ENCODE measurements at regions not wholly inside any gene's neighbourhood (a gene's known extent, or its start where the extent isn't known, plus 50 kb on each side); places are given as distances from the start of the nearest gene placed in this dataset.
"Not testable (repeated sequence)": the region's sequence is repeated elsewhere in the genome, so short reads cannot be mapped to it uniquely, and the experiment has no call there.

DNA sequence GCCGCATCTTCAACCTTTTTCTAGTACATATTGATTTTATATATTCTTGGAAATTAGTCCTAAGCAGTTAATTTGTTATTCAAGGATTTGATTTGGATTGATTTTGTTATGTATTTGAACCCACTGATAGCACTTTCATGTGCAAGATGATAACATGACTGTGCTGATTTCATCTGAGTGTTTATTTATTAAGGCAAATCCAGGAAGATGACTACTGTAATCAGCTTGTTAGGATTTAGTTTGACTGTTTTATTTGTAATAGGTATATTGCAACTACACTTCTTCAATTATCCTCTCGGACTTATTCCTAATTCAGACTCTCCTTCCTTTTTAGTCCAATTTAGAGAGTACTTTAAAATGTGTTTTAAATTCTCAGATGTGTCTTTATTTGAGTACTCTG, 75.1 kb upstream of the PRKG1 start:
- no peak for DNase-seq

DNA sequence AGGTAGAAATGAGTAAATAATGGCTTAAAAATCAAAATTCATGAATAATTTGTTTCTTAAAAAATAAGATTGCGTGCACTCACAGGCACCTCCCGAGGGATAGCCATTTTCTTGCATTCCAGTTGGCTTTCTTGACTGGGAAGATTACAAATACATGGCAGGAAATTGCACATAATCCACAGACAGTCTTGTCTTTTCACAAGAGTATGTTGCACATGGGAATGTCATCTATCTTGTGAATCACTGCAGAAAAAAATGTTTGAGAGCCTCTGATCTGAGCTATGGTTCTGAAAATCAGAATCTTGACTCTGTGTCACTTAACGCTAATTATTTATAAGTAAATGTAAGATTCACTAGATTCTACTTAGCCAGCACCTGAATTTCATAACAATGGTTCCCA, 74.1 kb upstream of the PRKG1 start:
- no peak for DNase-seq

DNA sequence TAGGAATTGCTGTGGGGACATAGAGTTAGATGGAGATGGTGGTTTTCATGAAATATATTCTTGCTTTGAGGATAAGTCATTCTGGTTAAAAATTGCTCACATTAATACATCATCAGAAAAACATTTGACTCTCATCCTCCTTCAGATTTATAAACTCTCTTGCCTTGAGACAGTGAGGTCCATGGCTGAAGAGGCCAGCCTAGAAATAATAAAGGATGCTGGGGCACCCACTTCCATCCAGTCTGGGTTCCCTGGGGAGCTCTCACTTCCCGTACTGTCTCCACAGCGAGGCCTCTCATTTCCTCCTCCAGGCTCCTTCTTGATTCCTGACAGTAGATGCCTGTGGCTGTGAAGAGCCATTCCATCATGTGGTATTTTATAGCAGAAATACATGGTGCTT, 73.3 kb upstream of the PRKG1 start:
- DNase-seq, result no peak

DNA sequence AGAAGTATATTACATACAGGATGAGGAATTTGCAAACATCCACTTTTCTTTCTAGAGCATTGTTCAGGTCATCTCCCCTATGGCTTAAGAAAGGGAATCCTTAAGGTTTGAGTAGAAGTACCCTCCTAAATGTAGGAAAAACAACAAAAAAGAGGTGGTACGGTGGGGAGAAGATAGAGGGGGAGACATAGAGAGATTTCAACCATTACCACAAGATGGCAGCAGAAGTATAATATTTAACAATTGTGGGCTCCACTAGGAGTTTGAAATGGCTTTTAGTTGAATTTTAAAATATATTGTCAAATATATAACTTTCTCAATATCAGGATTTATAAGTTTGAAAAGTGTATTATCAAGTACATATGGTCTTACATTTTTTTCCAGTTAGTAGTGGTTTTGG, 72.7 kb upstream of the PRKG1 start:
- peak in 1 of 2 donors; percentile 10 for DNase-seq

DNA sequence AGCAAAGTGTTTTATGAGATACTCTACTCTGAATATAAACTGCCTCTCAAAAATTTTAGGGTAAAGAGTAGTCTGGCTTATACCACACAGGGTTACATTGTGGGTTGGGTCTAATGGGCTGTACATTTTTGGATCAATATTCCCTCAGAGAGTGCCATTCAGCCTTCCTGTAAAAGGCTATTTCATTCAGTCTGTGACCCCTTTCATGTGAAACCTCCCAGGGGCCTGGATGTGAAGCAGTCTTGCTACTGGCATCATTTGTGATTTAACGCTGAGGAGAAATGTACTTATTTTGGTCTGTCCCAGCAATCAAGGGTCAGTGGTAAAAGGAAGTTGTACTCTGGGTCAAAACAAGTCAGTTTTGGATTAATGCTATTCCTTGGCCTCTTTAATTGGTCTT, 71.8 kb upstream of the PRKG1 start:
- no peak for DNase-seq

DNA sequence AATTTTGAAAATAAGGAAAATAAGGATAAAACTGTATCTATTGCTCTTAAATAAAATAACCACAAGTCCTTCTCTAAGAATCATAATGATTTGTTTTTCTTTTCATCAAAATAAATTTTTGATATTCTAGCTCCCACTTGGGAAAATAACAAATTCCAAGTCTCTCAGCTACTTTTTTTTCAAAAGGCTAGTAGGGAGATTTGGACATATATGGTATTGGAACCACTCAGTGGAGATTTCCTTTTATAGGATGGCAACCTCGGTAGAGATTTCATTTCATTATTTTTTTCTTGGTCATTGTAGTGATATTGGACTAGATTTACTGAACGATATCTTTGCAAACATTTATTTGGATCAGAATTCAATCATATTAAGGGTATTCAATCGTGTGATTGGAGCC, 69.5 kb upstream of the PRKG1 start:
- DNase-seq, result no peak

DNA sequence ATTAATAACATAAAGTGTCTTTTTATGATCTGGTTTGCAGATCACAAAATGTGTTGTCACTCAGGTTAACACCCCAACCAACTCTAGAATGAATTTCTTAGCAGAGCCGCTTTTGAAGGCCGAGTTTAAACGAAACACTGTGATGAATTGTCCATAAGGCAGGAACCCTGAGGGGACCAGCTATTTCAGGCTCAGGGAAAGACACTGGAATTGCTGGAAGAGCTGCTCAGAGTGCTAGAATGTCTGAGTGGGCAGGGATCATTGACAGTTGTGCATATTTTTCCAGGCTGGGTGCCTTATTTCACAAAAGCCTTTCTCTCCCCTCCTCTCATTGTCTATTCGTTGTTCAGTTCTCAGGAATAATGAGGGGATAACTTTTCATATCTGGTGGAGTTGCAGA, 68.7 kb upstream of the PRKG1 start:
- no peak for DNase-seq

DNA sequence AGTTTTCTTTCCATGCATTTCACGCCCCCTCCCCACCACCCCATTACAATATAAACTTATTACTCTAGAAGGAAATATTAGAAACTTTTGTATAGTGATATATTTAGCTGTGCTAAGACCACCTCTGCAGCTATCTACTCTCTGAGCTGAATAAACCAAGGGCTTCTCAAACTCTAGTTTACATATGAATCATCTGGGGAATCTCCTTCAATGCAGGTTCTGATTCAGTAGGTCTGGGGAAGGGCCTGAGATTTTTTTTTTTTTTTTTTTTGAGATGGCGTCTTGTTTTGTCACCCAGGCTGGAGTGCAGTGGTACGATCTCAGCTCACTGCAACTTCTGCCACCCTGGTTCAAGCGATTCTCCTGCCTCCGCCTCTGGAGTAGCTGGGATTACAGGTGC, 67.6 kb upstream of the PRKG1 start:
- no peak for DNase-seq

DNA sequence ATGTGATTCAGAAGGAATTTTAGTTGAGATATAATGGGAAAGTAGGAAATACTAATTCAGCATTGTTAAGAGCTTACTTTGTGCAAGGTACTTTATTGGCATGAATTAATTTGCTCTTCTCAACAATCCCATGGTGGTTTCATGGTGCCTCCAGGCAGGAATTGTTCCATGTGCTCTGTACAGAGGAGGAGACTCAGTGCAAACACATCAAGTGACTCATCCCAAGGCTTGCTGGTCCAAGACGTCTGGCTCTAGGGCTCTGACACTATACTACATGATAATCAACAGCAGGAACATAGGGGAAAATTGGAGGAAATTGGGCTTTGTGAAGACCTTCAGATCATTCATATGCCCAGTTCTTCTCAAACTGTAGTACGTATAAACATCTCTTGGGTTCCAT, 66.5 kb upstream of the PRKG1 start:
- DNase-seq, result no peak

DNA sequence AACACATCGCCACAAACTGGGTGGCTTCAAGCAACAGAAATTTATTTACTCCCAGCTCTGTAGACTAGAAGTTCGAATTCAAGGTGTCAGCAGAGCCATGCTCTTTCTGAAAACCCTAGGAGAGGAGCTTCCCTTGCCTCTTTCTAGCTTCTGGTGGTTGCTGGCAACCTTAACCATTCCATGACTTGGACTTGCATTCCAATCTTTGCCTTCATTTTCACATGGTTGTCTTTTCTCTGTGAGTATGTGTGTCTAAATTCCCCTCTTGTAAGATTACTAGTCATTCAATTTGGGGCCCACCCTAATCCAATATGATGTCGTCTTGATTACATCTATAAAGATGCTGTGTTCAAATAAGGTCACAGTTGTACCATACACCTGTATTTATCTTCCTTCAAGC, 65.9 kb upstream of the PRKG1 start:
- no peak for DNase-seq

DNA sequence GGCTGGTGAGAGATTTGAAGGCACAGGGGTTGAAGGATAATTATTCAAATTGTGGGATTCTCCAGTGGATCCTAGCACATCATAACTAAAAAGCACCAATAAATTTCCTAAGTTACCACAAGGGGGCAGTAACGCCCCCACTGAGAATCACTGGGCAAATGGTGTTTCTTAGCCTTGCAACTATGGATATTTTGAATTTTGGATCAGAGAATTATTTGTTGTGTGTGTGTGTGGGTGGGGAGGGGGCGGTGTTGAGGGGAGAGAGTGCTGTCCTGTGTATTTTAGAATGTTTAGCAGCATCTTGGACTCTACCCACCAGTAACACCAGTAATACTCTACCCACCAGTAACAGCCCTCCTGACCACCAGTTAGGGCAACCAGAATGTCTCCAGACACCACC, 63.3 kb upstream of the PRKG1 start:
- peak in 1 of 2 donors; percentile 7 for DNase-seq

DNA sequence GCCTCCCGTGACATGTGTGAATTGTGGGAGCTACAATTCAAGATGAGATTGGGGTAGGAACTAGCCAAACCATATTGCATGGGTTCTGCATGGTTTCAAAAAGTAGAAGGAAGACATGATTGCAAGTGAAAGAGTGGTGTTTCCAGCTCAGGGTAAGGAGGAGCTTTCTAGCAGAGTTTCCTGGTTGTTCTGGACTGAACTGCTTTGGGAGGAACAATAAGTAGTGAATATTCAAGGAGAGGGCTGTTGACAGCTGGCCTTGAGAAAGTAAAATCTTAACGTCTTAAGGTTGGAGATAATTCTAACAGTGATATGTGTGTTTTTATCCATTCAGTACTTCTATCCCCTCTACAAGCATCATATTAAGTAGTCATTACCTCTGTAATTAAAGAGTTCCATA, 62.2 kb upstream of the PRKG1 start:
- DNase-seq, result no peak

DNA sequence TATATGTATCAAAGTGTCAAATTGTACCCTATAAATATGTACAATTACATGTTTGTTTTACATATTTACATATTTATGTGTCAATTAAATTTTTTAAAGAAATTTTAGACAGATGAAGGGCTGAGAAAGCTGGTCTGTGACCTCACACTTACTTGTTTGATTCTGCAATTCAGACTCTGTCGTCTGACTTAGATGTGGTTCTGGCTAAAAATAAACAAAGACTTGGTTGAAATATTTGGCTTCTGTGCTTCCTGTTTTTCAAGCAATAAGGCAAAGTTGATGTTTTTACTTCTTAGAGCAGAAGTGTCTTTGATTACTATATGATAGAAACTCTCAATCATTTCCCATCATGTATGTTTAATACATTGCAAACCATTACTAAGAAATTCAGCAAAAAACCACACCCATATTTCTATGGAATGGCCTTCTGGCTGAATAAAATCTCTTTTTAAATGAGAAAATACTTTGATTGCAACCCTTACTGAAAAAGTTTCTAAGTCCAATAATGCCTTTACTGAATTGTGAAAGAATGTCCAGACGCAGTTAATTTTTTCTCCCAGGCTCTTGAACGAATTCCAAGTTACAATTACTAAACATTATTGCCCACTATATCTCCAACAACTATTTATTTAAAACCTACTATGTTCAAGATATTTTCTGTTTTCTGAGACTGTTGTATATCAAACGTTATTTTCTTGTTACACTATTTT, 59.5 kb upstream of the PRKG1 start:
- no peak for DNase-seq

DNA sequence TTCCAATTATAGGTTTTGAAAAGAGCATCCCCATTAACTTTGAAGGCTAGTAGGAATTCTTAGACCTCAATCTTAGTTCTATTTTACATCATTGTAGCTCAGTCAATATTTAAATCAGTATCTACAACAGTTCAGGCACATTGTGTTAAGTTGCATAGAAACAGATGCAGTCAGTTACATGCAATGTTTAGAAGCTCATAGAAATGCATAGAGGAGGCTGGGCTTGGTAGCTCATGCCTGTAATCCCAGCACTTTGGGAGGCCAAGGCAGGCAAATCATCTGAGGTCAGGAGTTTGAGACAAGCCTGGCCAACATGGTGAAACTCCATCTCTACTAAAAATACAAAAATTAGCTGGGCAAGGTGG, 58.9 kb upstream of the PRKG1 start:
- DNase-seq, result not testable (repeated sequence)

DNA sequence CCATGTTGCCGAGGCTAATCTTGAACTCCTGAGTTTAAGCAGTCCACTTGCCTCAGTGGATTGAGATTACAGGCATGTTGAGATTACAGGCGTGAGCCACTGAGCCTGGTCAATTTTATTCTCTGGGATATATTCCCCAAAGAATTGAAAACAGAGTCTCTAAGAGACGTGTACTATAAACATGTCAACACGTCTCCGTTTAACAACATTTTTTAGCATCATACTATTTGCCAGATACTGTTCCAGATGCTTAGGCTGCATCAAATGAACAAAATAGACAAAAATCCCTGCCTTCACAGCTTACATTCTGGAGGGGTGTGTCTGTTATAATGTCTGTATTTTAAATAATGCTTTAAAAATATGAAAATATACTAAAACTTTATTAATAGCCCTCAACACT, 54.1 kb upstream of the PRKG1 start:
- no peak for DNase-seq

DNA sequence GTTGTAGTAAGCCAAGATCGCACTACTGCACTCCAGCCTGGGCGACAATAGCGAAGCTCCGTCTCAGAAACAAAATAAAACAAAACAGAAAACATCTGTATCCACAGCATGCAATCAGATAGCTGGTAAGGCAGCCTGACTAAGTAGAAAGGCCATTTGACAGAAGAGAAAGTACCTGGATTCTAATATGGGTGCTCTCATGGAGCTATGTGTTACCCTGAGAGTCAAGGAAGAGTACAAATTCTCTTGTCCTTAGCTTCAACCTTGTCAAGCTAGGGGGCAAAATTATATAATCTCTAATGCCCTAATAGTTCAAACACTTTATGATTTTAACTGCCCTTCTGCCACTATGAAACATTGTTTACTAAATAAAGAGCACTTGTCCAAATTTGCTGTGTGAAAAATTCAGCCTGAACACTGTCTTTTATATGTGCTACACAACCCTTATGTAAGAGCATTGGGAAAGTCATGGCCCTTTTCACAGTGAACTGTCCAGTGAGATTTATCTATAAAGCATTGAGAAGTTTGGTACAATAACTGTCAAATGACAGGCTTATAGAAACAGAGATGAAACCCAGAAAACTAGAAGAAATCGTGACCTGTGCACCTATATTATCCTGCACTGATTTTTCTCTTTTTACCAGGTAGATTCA, 51.2 kb upstream of the PRKG1 start:
- no peak for DNase-seq

DNA sequence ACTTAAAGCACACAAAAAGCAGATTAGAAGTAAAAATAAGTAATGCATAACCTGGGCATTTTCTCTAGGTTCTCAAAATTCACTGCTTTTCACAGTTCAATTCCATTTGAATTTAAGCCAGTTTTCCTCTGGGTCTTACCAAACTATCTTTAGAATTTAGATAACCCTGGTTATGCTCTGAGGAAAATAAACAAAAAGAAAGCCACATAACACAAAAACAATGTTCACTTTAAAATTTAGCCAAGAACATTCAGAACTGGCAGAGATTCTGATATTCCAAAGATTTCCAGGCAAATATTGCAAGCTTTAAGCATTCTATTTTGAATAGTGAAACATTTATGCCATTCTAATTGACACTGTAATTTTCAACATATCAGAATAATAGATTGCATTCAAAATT, 50.7 kb upstream of the PRKG1 start:
- DNase-seq, result no peak
